ENCODE measurements at regions not wholly inside any gene's neighbourhood (a gene's known extent, or its start where the extent isn't known, plus 50 kb on each side); places are given as distances from the start of the nearest gene placed in this dataset.

GRCh38 chr14:83757916-83758315, 1772.0 kb upstream of the FLRT2 start:
- Histone ChIP-seq H3K27me3 (no peaks in the 10 kb centered on the region), H3K4me1 (no peaks in the 10 kb centered on the region), H3K9me3 (no peaks in the 10 kb centered on the region), H3K36me3 (no peaks in the 10 kb centered on the region), H3K4me3 (no peak overlapping the region), H3K27ac (no peak overlapping the region)
- intact Hi-C loops (cut with DNase I), result no loop called here
- DNase-seq (ENCODE audit: extremely low spot score in 2 of 2), result no peak
- TF ChIP-seq POLR2A (IDR thresholded peaks at IDR 0.05) (no peak), CTCF (IDR thresholded peaks at IDR 0.05) (no peak), POLR2AphosphoS5 (IDR thresholded peaks at IDR 0.05; ENCODE audit: insufficient read depth in 1 of 2, low read depth in 1 of 2) (no peak)

- intact Hi-C loops (cut with DNase I), result no loop called here
These were observed 1765.0 kb upstream of the FLRT2 start for GRCh38 chr14:83764656-83765599.

GRCh38 chr14:83777516-83777915, 1752.4 kb upstream of the FLRT2 start:
- H3K27me3 ChIP-seq, result no peaks in the 10 kb centered on the region
- no peak overlapping the region for H3K27ac ChIP-seq
- no peak for TF ChIP-seq POLR2AphosphoS5 (IDR thresholded peaks at IDR 0.05; ENCODE audit: insufficient read depth in 1 of 2, low read depth in 1 of 2)
- no peak for TF ChIP-seq POLR2A (IDR thresholded peaks at IDR 0.05)
- no peak for TF ChIP-seq CTCF (IDR thresholded peaks at IDR 0.05)
- H3K4me1 ChIP-seq, result no peaks in the 10 kb centered on the region
- intact Hi-C loops (cut with DNase I), result no loop called here
- no peaks in the 10 kb centered on the region for H3K9me3 ChIP-seq
- no peaks in the 10 kb centered on the region for H3K36me3 ChIP-seq
- H3K4me3 ChIP-seq, result no peak overlapping the region
- no peak for DNase-seq (ENCODE audit: extremely low spot score in 2 of 2)

More at GRCh38 chr14:83764656-83765599, 1765.0 kb upstream of the FLRT2 start:
- Histone ChIP-seq H3K4me3 (no peak overlapping the region), H3K4me1 (no peaks in the 10 kb centered on the region), H3K27ac (no peak overlapping the region), H3K27me3 (no peaks in the 10 kb centered on the region), H3K9me3 (no peaks in the 10 kb centered on the region), H3K36me3 (no peaks in the 10 kb centered on the region)
- DNase-seq (ENCODE audit: extremely low spot score in 2 of 2), result no peak
- TF ChIP-seq CTCF (IDR thresholded peaks at IDR 0.05) (no peak), POLR2AphosphoS5 (IDR thresholded peaks at IDR 0.05; ENCODE audit: insufficient read depth in 1 of 2, low read depth in 1 of 2) (no peak), POLR2A (IDR thresholded peaks at IDR 0.05) (no peak)

- H3K4me1 ChIP-seq, result no peaks in the 10 kb centered on the region
- TF ChIP-seq POLR2A (IDR thresholded peaks at IDR 0.05) (no peak), POLR2AphosphoS5 (IDR thresholded peaks at IDR 0.05; ENCODE audit: insufficient read depth in 1 of 2, low read depth in 1 of 2) (no peak), CTCF (IDR thresholded peaks at IDR 0.05) (no peak)
- H3K9me3 ChIP-seq, result no peaks in the 10 kb centered on the region
These were observed 1750.7 kb upstream of the FLRT2 start for GRCh38 chr14:83779266-83779665.

GRCh38 chr14:83780321-83780720, 1749.6 kb upstream of the FLRT2 start:
- no peak for DNase-seq (ENCODE audit: extremely low spot score in 2 of 2)
- Histone ChIP-seq H3K4me3 (no peak overlapping the region), H3K27ac (no peak overlapping the region), H3K4me1 (no peaks in the 10 kb centered on the region), H3K27me3 (no peaks in the 10 kb centered on the region), H3K36me3 (no peaks in the 10 kb centered on the region), H3K9me3 (no peaks in the 10 kb centered on the region)
- TF ChIP-seq POLR2A (IDR thresholded peaks at IDR 0.05) (no peak), POLR2AphosphoS5 (IDR thresholded peaks at IDR 0.05; ENCODE audit: insufficient read depth in 1 of 2, low read depth in 1 of 2) (no peak), CTCF (IDR thresholded peaks at IDR 0.05) (no peak)
- intact Hi-C loops (cut with DNase I), result no loop called here

More at GRCh38 chr14:83779266-83779665, 1750.7 kb upstream of the FLRT2 start:
- intact Hi-C loops (cut with DNase I), result no loop called here
- no peak overlapping the region for H3K27ac ChIP-seq
- no peaks in the 10 kb centered on the region for H3K36me3 ChIP-seq
- DNase-seq (ENCODE audit: extremely low spot score in 2 of 2), result no peak
- no peak overlapping the region for H3K4me3 ChIP-seq
- H3K27me3 ChIP-seq, result no peaks in the 10 kb centered on the region

All from vagina (tissue), 2 donors.